HL-60 (cell line): ENCODE measurements at regions not wholly inside any gene's neighbourhood (a gene's known extent, or its start where the extent isn't known, plus 50 kb on each side); places are given as distances from the start of the nearest gene placed in this dataset.
A peak's percentile ranks its signal among the peaks of the same experiment; 100 is the strongest.

Source experiments
- DNase-seq, 2 experiments: peaks; one replicate each; pipeline ENCODE4 v3.0.0-alpha.2; 2010 to 2020; ENCODE audit warnings: low read depth in 1 of 2, low spot score in 1 of 2
- H3K27ac ChIP-seq: fragments of 250-450 bp; sonication (Bioruptor Pico); replicated peaks from 2 replicates; pipeline ENCODE4 v1.5.1; 2020; ENCODE audit warnings: mild to moderate bottlenecking, moderate library complexity
- H3K27me3 ChIP-seq: fragments of 250-450 bp; sonication (Bioruptor Pico); 2 replicates; pipeline ENCODE4 v1.5.1; 2021; ENCODE audit warnings: mild to moderate bottlenecking, moderate library complexity; ENCODE audit not compliant: insufficient read depth, poor library complexity, severe bottlenecking
- H3K4me3 ChIP-seq: replicated peaks from 2 replicates; pipeline ENCODE4 v1.5.1; 2011; ENCODE audit warnings: mild to moderate bottlenecking, control low read depth, low read length; ENCODE audit not compliant: insufficient read depth
- CTCF ChIP-seq: IDR thresholded peaks from one replicate; pipeline ENCODE4 v1.5.1; 2011; ENCODE audit warnings: low read length, control low read depth, inconsistent platforms; ENCODE audit not compliant: insufficient read depth
- GABPA ChIP-seq: IDR thresholded peaks from 2 replicates; pipeline ENCODE4 v1.6.1; 2012; ENCODE audit warnings: low read depth
- POLR2AphosphoS5 ChIP-seq: IDR thresholded peaks from 2 replicates; pipeline ENCODE4 v1.6.1; 2012; ENCODE audit warnings: low read depth
- REST ChIP-seq: IDR thresholded peaks from 2 replicates; pipeline ENCODE4 v1.6.1; 2012; ENCODE audit warnings: low read depth; ENCODE audit not compliant: insufficient replicate concordance
- SPI1 ChIP-seq: IDR thresholded peaks from 2 replicates; pipeline ENCODE4 v1.6.1; 2012; ENCODE audit warnings: low read depth, mild to moderate bottlenecking, borderline replicate concordance

- Histone ChIP-seq H3K27me3 (no peaks in the 10 kb centered on the region), H3K4me3 (no peak overlapping the region), H3K27ac (no peak overlapping the region)
- no peak for DNase-seq
- TF ChIP-seq CTCF = no peak
- TF ChIP-seq SPI1 = no peak
- TF ChIP-seq POLR2AphosphoS5 = no peak
- no peak for TF ChIP-seq GABPA
- no peak for TF ChIP-seq REST
These were observed 317.4 kb downstream of the EN1 start for GRCh38 chr2:118529908-118530599.

GRCh38 chr2:118527571-118527970 is 319.9 kb downstream of the EN1 start:
- no peak for DNase-seq
- no peak overlapping the region for H3K27ac ChIP-seq
- no peaks in the 10 kb centered on the region for H3K27me3 ChIP-seq
- TF ChIP-seq CTCF (no peak), REST (peak; percentile 86), GABPA (no peak), POLR2AphosphoS5 (no peak), SPI1 (no peak)
- H3K4me3 ChIP-seq = no peak overlapping the region

GRCh38 chr2:118525346-118525745 is 322.1 kb downstream of the EN1 start:
- Histone ChIP-seq H3K27ac (no peak overlapping the region), H3K27me3 (no peaks in the 10 kb centered on the region), H3K4me3 (no peak overlapping the region)
- TF ChIP-seq CTCF (no peak), GABPA (no peak), SPI1 (no peak), REST (no peak), POLR2AphosphoS5 (no peak)
- DNase-seq = no peak
